Thyroid gland (tissue), 4 donors: ENCODE measurements at regions not wholly inside any gene's neighbourhood (a gene's known extent, or its start where the extent isn't known, plus 50 kb on each side); places are given as distances from the start of the nearest gene placed in this dataset.
"Not testable (repeated sequence)": the region's sequence is repeated elsewhere in the genome, so short reads cannot be mapped to it uniquely, and the experiment has no call there.

Experiments
- DNase-seq, 2 donors: peaks; one replicate each; pipeline ENCODE4 v3.0.0-alpha.2; 2019
- H3K27ac ChIP-seq, 3 donors: fragments of 200-600 bp; sonication (generic); 1 replicate in 2 of 3; 2 replicates in 1 of 3; pipeline ENCODE4 v1.5.1; 2016 to 2019; ENCODE audit warnings: mild to moderate bottlenecking in 1 of 3, moderate library complexity in 1 of 3
- H3K27me3 ChIP-seq: fragments of 200-600 bp; sonication (generic); one replicate; pipeline ENCODE4 v1.5.1; 2019
- H3K36me3 ChIP-seq, 2 donors: fragments of 200-600 bp; sonication (generic); one replicate each; pipeline ENCODE4 v1.5.1; 2016 to 2019
- H3K4me1 ChIP-seq, 2 donors: fragments of 200-600 bp; sonication (generic); one replicate each; pipeline ENCODE4 v1.5.1; 2017 to 2019
- H3K4me3 ChIP-seq, 3 donors: fragments of 200-600 bp; sonication (generic); replicated peaks in 1 of 3; 1 replicate in 2 of 3; 2 replicates in 1 of 3; pipeline ENCODE4 v1.5.1; 2016; ENCODE audit warnings: mild to moderate bottlenecking in 1 of 3
- H3K9me3 ChIP-seq: fragments of 200-600 bp; sonication (generic); one replicate; pipeline ENCODE4 v1.5.1; 2017
- POLR2A ChIP-seq, 2 donors: fragments of 450-650 bp; IDR thresholded peaks; one replicate each; pipeline ENCODE4 v1.6.1; 2017; ENCODE audit warnings: antibody characterized with exemption in 2 of 2, mild to moderate bottlenecking in 2 of 2, moderate library complexity in 1 of 2
- WGBS, 2 donors: methylation state at CpG; one replicate each; pipeline ENCODE4 v1.1.5; 2017; 5-methylcytosine and 5-hydroxymethylcytosine counted together
- intact Hi-C: fragments of 100-400 bp; cut with DNase I; formaldehyde crosslinking; loops from one replicate; pipeline ENCODE4 v1.15.1; 2023
- TF ChIP-seq, protein P1 (sequence below), 6 experiments: fragments of 200-600 bp in 3 of 6; fragments of 450-650 bp in 3 of 6; sonication (generic) in 3 of 6; IDR thresholded peaks; one replicate each; pipeline ENCODE4 v1.5.1; 2016 to 2019; ENCODE audit warnings: antibody characterized with exemption in 6 of 6, mild to moderate bottlenecking in 2 of 6, inconsistent platforms in 1 of 6, moderate library complexity in 1 of 6

- H3K27me3 ChIP-seq, result no peaks in the 10 kb centered on the region
- DNase-seq, result peak; percentile 59 to 62
- H3K4me3 ChIP-seq, result no peak overlapping the region
- TF ChIP-seq, protein P1, sequence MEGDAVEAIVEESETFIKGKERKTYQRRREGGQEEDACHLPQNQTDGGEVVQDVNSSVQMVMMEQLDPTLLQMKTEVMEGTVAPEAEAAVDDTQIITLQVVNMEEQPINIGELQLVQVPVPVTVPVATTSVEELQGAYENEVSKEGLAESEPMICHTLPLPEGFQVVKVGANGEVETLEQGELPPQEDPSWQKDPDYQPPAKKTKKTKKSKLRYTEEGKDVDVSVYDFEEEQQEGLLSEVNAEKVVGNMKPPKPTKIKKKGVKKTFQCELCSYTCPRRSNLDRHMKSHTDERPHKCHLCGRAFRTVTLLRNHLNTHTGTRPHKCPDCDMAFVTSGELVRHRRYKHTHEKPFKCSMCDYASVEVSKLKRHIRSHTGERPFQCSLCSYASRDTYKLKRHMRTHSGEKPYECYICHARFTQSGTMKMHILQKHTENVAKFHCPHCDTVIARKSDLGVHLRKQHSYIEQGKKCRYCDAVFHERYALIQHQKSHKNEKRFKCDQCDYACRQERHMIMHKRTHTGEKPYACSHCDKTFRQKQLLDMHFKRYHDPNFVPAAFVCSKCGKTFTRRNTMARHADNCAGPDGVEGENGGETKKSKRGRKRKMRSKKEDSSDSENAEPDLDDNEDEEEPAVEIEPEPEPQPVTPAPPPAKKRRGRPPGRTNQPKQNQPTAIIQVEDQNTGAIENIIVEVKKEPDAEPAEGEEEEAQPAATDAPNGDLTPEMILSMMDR (IDR thresholded peaks at IDR 0.05), result peak; percentile 64 to 84 (median 81)
- TF ChIP-seq POLR2A (IDR thresholded peaks at IDR 0.05), result no peak
- no peaks in the 10 kb centered on the region for H3K36me3 ChIP-seq
- 21 to 23% methylated on average over 20 of the region's 20 CpGs for WGBS, 2 donors
- no peaks in the 10 kb centered on the region for H3K4me1 ChIP-seq
- H3K9me3 ChIP-seq, result no peaks in the 10 kb centered on the region
- H3K27ac ChIP-seq, result no peak overlapping the region
- intact Hi-C loops, result loop anchor here (2.0 kb wide), 1 partner anchor 99 kb away; no protein-coding TSS in a partner anchor
Measured at GRCh38 chr9:33623658-33624586, 99.9 kb downstream of the ANKRD18B start.

DNA sequence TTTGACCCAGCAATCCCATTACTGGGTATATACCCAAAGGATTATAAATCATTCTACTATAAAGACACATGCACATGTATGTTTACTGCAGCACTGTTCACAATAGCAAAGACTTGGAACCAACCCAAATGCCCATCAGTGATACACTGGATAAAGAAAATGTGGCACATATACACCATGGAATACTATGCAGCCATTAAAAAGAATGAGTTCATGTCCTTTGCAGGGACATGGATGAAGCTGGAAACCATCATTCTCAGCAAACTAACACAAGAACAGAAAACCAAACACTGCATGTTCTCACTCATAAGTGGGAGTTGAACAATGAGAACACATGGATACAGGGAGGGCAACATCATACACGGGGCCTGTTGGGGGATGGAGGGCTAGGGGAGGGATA, 104.3 kb downstream of the ANKRD18B start:
- WGBS, 2 donors, result 83 to 87% methylated on average over 1 of the region's 1 CpG
- H3K4me3 ChIP-seq, H3K27me3 ChIP-seq, H3K9me3 ChIP-seq, H3K27ac ChIP-seq, DNase-seq, H3K4me1 ChIP-seq, intact Hi-C loops, H3K36me3 ChIP-seq: not testable (repeated sequence)

GRCh38 chr9:33628865-33629410, 104.9 kb downstream of the ANKRD18B start:
- no peak for DNase-seq
- intact Hi-C loops, result no loop called here
- no peaks in the 10 kb centered on the region for H3K4me1 ChIP-seq
- no peak overlapping the region for H3K4me3 ChIP-seq
- H3K36me3 ChIP-seq, result no peaks in the 10 kb centered on the region
- H3K27me3 ChIP-seq, result no peaks in the 10 kb centered on the region
- no peak overlapping the region for H3K27ac ChIP-seq
- WGBS, 2 donors, result 52 to 75% methylated on average over 6 of the region's 6 CpGs
- TF ChIP-seq, protein P1 (IDR thresholded peaks at IDR 0.05), result no peak
- H3K9me3 ChIP-seq, result no peaks in the 10 kb centered on the region

DNA sequence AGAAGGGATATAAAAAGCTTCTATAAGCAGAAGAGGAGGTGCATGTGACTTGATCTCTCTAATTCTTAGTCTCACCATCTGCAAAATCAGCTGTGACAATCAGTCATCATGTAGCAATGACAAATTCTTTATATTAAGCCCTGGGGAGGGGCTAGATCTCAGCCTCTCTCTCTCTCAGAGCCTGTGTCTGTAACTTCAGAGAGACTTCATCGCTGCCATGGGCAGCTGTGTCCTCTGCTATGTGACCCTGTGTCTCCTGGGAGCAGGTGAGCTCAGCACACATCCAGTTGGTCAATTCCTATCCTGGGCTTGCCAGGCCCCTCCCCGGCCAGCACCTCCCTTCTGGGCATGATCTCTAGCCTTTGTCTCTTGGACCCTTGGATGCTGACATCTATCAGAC, 109.6 kb downstream of the ANKRD18B start:
- WGBS, 2 donors, result 60 to 93% methylated on average over 2 of the region's 2 CpGs
- TF ChIP-seq POLR2A (IDR thresholded peaks at IDR 0.05), result no peak
- TF ChIP-seq, protein P1 (IDR thresholded peaks at IDR 0.05), result no peak
- Histone ChIP-seq H3K36me3 (no peaks in the 10 kb centered on the region), H3K27me3 (no peaks in the 10 kb centered on the region), H3K9me3 (no peaks in the 10 kb centered on the region), H3K4me3 (no peak overlapping the region), H3K4me1 (no peaks in the 10 kb centered on the region), H3K27ac (no peak overlapping the region)
- no peak for DNase-seq
- intact Hi-C loops, result no loop called here

DNA sequence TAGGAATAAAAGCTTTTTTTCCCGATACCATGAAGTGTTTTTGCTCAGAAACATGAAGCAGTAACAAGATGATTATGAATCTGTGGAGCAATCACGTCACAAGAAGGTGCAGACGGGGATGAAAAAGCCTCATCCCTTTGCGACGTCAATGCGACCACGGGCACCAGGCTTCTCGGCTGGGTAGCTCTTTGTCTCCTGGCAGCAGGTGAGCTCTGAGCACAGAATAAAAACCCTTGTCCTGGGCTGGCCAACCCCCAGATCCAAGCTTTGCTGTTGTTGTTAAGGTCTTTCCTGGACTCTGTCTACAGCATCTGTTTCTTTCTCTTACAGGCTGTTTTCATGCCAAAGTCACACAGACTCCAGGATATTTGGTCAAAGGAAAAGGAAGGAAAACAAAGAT, 113.8 kb downstream of the ANKRD18B start:
- DNase-seq, result no peak
- no peak for TF ChIP-seq POLR2A (IDR thresholded peaks at IDR 0.05)
- TF ChIP-seq, protein P1 (IDR thresholded peaks at IDR 0.05), result no peak
- intact Hi-C loops, result no loop called here
- Histone ChIP-seq H3K4me3 (no peak overlapping the region), H3K9me3 (no peaks in the 10 kb centered on the region), H3K36me3 (no peaks in the 10 kb centered on the region), H3K4me1 (no peaks in the 10 kb centered on the region), H3K27me3 (no peaks in the 10 kb centered on the region), H3K27ac (no peak overlapping the region)
- 42 to 44% methylated on average over 8 of the region's 8 CpGs for WGBS, 2 donors
